ENCODE measurements at regions not wholly inside any gene's neighbourhood (a gene's known extent, or its start where the extent isn't known, plus 50 kb on each side); places are given as distances from the start of the nearest gene placed in this dataset.

DNA sequence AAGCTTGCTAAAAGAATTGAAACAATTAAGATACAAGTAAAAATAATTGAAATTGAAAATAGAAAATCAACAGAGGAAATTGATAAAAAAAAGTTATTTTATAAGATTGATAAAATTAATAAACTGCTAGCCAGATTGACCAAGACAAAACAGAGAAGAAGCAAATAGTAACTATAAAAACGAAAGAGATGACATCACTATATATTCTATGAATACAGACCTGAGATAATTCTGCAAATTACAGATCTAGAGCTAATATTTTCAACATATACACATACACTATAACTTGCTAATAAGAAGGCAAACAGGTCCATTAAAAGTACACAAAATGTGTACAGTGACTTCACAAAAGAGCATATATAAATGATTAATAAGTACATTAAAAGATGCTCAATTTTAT lies 90.1 kb upstream of the RNPC3 start:
- TF ChIP-seq POLR2A (IDR thresholded peaks at IDR 0.05) (no peak), CTCF (IDR thresholded peaks at IDR 0.05 in 4 of 5, conservative IDR thresholded peaks at IDR 0.05 in 1 of 5) (no peak)

Measured in gastrocnemius medialis (tissue), 4 donors.